ENCODE measurements at regions not wholly inside any gene's neighbourhood (a gene's known extent, or its start where the extent isn't known, plus 50 kb on each side); places are given as distances from the start of the nearest gene placed in this dataset.
"Not testable (repeated sequence)": the region's sequence is repeated elsewhere in the genome, so short reads cannot be mapped to it uniquely, and the experiment has no call there.

- DNase-seq = no peak
Observed at GRCh38 chr12:124648710-124649384, 81.4 kb upstream of the NCOR2 start.

- DNase-seq = no peak
Observed at GRCh38 chr12:124647316-124647715, 79.9 kb upstream of the NCOR2 start.

- DNase-seq = no peak
Observed at GRCh38 chr12:124646385-124647230, 79.2 kb upstream of the NCOR2 start.

- no peak for DNase-seq
Observed at GRCh38 chr12:124645530-124646244, 78.3 kb upstream of the NCOR2 start.

GRCh38 chr12:124643768-124644167 is 76.4 kb upstream of the NCOR2 start:
- not testable (repeated sequence) for DNase-seq

DNA sequence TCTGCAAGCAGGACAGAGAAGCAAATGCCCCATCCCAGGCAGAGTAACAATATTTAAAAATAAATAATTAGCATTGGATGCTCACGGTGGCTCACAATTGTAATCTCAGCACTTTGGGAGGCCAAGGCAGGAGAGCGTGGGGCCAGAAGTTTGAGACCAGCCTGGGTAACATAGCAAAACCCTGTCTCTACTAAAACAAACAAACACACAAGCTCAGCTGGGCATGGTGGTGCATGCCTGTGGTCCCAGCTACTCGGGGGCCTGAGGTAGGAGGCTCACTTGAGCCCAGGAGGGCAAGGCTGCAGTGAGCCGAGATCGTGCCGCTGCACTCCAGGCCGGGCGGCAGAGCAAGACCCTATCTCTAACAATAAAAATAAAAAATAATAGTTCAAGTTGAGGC is 74.7 kb upstream of the NCOR2 start:
- DNase-seq = no peak

DNA sequence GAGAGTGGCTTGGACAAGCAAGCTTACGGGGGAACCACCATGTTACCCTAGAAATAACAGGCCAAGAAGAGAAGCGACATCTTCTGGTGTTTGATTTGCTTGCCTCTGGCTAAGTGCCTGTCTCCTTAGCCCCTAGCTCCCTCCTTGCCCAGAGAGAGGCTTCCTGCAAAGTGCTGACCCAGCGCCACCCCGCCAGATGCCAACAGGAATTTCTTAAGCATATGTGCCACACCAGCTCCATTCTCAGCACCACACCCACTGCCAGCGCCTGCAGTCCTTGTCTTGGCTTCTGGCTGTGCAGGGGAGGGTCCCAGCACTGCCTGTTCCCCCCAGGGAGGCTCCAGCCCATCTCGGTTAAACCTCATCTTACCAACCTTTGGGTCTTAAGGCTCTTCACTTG is 74.2 kb upstream of the NCOR2 start:
- DNase-seq = no peak

DNA sequence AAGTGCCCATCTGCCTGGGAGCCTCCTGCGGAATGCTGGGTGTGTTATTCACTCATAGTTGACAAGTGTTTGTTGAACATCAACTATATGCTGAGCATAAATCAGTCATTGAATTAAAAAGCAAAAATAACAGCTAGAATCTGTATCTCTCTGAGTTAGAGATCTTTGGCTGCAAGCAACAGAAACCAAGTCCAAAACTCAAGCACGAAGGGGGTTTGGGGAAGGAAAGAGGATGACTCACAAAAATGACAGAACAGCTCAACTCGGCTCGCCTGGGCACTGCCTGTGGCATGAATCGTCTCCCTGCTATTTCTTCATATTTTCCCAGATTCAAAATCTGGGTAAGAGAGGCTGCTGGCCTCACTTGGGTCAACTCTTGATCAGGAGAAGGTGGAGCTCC is 72.6 kb upstream of the NCOR2 start:
- no peak for DNase-seq

- DNase-seq = no peak
Observed at GRCh38 chr12:124639122-124639806, 71.9 kb upstream of the NCOR2 start.

DNA sequence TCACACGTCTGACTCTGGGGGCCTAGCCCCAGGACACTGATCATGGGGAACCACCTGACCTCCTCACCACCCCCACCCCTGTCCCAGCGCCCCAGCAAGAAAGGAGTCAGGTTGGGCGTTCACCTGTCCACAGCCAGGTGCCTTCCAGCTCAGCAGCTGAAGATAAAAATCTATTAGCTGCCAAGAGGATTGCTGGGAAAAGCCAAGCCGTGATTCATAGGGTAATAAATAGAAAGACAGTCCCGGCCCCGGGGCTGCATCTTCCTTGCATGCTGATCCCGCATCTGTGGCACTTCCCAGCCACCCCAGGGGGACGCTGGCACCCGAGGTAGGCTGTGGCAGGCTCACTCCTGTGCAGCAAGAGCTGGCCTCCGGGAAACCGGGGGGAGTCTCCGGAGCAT is 70.2 kb upstream of the NCOR2 start:
- no peak for DNase-seq

- DNase-seq = no peak
Observed at GRCh38 chr12:124637163-124637562, 69.8 kb upstream of the NCOR2 start.

GRCh38 chr12:124636138-124636978 is 68.9 kb upstream of the NCOR2 start:
- DNase-seq = no peak

DNA sequence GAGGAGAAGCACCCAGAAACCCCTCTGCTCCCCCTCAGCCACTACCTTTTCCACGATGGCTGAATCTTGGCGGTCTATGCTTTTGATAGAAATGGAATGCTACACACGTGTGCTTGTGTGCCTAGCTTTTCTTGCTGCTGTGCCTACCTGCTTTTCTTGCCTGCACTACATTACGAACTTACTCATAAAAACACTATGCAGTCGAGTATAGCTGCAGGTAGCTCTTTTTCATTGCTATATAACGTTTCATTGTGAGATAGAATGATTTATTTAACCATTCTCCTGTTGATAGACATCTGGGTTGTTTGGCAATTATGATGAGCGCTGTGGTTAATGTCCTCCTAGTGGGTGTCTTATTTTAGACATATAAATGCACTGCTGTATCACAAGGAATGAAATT is 67.9 kb upstream of the NCOR2 start:
- no peak for DNase-seq

DNA sequence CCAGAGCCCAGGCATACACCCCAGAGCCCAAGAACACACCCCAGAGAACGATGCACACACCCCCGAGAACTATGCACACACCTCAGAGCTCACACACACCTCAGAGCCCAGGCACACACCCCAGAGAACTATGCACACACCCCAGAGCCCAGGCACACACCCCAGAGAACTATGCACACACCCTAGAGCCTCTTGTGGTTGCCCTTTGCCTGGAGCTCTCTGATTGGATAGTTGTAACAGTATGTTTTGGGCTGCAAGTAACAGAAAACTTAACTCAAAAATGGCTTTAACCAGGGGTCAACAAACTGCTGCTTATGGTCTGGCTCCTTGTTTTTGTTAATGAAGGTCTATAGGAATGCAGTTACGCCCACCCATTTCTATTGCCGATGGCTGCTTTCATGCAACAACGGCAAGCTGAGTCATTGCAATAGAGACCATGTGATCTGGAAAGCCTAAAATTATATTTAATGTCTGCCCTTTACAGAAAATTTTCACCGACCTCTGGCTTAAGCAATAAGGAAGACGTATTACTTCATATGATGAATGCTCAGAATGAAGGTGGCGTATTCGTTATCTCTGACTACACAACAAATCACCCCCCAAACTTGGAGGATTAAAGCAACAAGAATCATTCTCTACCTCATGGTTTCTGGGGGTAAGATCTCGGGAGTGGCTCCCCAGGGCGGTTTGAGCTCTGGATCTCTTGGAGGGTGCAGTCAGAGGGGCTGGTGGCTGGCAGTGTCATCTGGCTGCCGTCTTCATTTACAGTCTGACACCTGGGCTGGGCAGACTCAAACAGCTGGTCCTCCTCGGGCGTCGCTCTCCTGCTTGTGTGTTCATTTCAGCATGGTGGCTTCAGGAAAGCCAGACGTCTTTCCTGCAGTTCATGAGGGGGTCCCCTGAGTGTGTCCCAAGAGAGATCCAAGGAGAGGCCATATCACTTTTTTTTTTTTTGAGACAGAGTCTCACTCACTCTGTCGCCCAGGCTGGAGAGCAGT is 66.3 kb upstream of the NCOR2 start:
- DNase-seq = no peak

DNA sequence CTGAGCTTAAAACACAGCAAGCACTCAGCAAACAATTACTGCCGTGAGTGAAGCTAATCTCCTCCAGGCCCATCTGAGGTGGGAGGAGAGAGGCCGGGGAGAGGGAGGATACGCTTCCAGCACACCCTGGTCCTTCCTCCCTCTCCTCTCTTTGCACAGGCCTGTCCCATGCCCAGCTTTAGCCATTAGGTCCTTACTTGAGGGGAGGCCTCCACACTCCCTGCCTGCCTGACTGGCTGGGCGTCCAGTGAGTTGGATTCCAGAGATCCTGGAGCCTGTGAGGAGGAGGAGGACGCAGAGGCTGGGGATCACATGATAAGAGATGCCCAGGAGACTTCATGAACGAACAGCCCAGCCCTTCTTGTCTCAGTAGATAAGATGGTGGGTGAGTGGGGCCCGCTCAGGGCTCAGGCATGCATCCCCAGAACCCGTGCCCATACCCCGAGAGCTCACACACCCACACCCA is 65.1 kb upstream of the NCOR2 start:
- DNase-seq = peak in 2 of 3 experiments; percentile 19 to 76

GRCh38 chr12:124631681-124632256 is 64.4 kb upstream of the NCOR2 start:
- DNase-seq = peak in 2 of 3 experiments; percentile 60 to 73

- DNase-seq = no peak
Observed at GRCh38 chr12:124630791-124631313, 63.4 kb upstream of the NCOR2 start.

DNA sequence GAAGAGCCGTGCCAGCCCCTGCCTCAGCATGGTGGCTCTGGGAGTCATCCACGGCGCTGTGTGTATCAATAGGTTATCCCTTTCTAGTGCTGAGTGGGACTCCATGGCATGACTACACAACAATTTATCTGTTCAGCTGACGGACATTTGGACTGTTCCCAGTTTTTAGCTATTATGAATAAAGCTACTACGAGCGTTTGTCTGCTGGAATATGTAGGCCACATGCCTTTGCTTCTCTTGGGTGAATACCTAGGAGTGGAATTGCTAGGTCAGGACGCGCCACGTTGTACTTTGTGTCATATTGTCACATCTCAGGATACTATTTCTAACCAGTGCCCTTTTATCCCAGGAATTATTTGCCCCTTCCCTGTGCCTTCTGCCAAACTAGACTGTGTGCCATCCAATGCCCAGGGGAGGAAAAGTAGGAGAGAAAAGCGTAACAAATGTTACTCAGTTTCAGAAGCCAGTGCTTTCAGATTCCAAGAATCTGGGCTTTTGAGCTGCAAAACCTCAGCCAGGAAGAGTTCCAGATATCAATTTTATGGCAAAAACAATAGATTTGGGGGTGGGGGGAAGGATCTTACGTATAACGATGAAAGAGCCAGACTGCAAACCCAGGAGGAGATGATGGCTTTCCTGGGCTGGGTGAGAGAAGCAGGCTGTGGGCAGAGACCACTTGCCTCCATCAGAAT is 62.5 kb upstream of the NCOR2 start:
- no peak for DNase-seq

GRCh38 chr12:124629117-124629516 is 61.7 kb upstream of the NCOR2 start:
- DNase-seq = no peak
